IMR-90 (cell line): ENCODE measurements at regions not wholly inside any gene's neighbourhood (a gene's known extent, or its start where the extent isn't known, plus 50 kb on each side); places are given as distances from the start of the nearest gene placed in this dataset.

Experiments used
- ATAC-seq: fragments of 200-7000 bp; cut with Tn5 transposase; 2 replicates; pipeline ENCODE4 v1.9.1; 2020; ENCODE audit warnings: low read depth, mild to moderate bottlenecking, moderate library complexity
- BruUV-seq: library from RNA; stranded (reverse); fragments of 400-500 nt; replicated peaks from 2 replicates; lab custom pipeline; 2021; lab: Mats Ljungman, UMichigan
- CTCF ChIA-PET: fragments of 300-600 bp; formaldehyde crosslinking; extraction: SDS; loops from one replicate; lab custom pipeline; 2021; ENCODE audit warnings: antibody characterized with exemption; lab: Yijun Ruan, JAX
- POLR2A ChIA-PET: fragments of 300-600 bp; sonication (Branson Sonifier 250); formaldehyde crosslinking; loops from one replicate; lab custom pipeline; 2022; ENCODE audit warnings: antibody characterized with exemption; ENCODE audit not compliant: unreplicated experiment; lab: Charles Lee
- DNase-seq: peaks from one replicate; pipeline ENCODE4 v3.0.0; 2013
- H2AFZ ChIP-seq: replicated peaks from 2 replicates; pipeline ENCODE3; 2013; ENCODE audit warnings: low read length, mild to moderate bottlenecking; ENCODE audit not compliant: poor library complexity
- H2AK5ac ChIP-seq: 2 replicates; pipeline ENCODE4 v1.6.1; 2013; ENCODE audit warnings: low read depth, low read length, inconsistent platforms
- H2AK9ac ChIP-seq: replicated peaks from 2 replicates; pipeline ENCODE3; 2013; ENCODE audit warnings: mild to moderate bottlenecking, low read depth, low read length, moderate library complexity; ENCODE audit not compliant: poor library complexity
- H2BK120ac ChIP-seq: 2 replicates; pipeline ENCODE4 v1.6.1; 2013; ENCODE audit warnings: low read depth, low read length, inconsistent platforms
- H2BK15ac ChIP-seq: 3 replicates; pipeline ENCODE4 v1.6.1; 2013; ENCODE audit warnings: low read depth, low read length, inconsistent platforms
- H2BK20ac ChIP-seq: 2 replicates; pipeline ENCODE4 v1.6.1; 2013; ENCODE audit warnings: low read depth, mild to moderate bottlenecking, inconsistent platforms, low read length, moderate library complexity
- H2BK5ac ChIP-seq: 2 replicates; pipeline ENCODE4 v1.6.1; 2013; ENCODE audit warnings: mild to moderate bottlenecking, low read depth, low read length, inconsistent platforms; ENCODE audit not compliant: poor library complexity, severe bottlenecking
- H3K14ac ChIP-seq: replicated peaks from 2 replicates; pipeline ENCODE4 v1.6.1; 2013; ENCODE audit warnings: low read depth, low read length, inconsistent platforms
- H3K18ac ChIP-seq: 2 replicates; pipeline ENCODE4 v1.6.1; 2013; ENCODE audit warnings: low read depth, low read length, control low read depth
- H3K23ac ChIP-seq: 2 replicates; pipeline ENCODE4 v1.6.1; 2013; ENCODE audit warnings: low read depth, low read length, inconsistent platforms
- H3K27ac ChIP-seq: 2 replicates; pipeline ENCODE4 v1.5.1; 2013; ENCODE audit warnings: mild to moderate bottlenecking, control low read depth, low read length; ENCODE audit not compliant: insufficient read depth
- H3K27me3 ChIP-seq: 2 replicates; pipeline ENCODE4 v1.6.1; 2013; ENCODE audit warnings: low read length; ENCODE audit not compliant: control insufficient read depth, insufficient read depth
- H3K36me3 ChIP-seq: 2 replicates; pipeline ENCODE4 v1.6.1; 2013; ENCODE audit warnings: low read length, mixed read lengths; ENCODE audit not compliant: control insufficient read depth, insufficient read depth
- H3K4ac ChIP-seq: 2 replicates; pipeline ENCODE4 v1.6.1; 2013; ENCODE audit warnings: low read depth, low read length, inconsistent platforms
- H3K4me1 ChIP-seq: 2 replicates; pipeline ENCODE4 v1.6.1; 2013; ENCODE audit warnings: low read length, mixed read lengths; ENCODE audit not compliant: control insufficient read depth, insufficient read depth
- H3K4me2 ChIP-seq: 2 replicates; pipeline ENCODE4 v1.6.1; 2013; ENCODE audit warnings: low read depth, mild to moderate bottlenecking, control low read depth, low read length, moderate library complexity
- H3K4me3 ChIP-seq: 2 replicates; pipeline ENCODE4 v1.5.1; 2013; ENCODE audit warnings: low read depth, mild to moderate bottlenecking, control low read depth, low read length, moderate library complexity; ENCODE audit not compliant: insufficient read depth
- H3K56ac ChIP-seq: 2 replicates; pipeline ENCODE4 v1.6.1; 2013; ENCODE audit warnings: low read length, inconsistent platforms; ENCODE audit not compliant: insufficient read depth; ENCODE audit errors: extremely low read depth
- H3K79me1 ChIP-seq, 2 experiments: 2 replicates each; pipeline ENCODE4 v1.6.1; 2013; ENCODE audit warnings: low read length in 2 of 2, inconsistent platforms in 1 of 2, low read depth in 1 of 2
- H3K9ac ChIP-seq: 2 replicates; pipeline ENCODE4 v1.6.1; 2013; ENCODE audit warnings: low read depth, low read length, control low read depth
- H3K9me1 ChIP-seq: 2 replicates; pipeline ENCODE4 v1.6.1; 2013; ENCODE audit warnings: low read length, inconsistent platforms; ENCODE audit not compliant: insufficient read depth
- H3K9me3 ChIP-seq: 2 replicates; pipeline ENCODE4 v1.6.1; 2013; ENCODE audit warnings: low read length; ENCODE audit not compliant: control insufficient read depth, insufficient read depth
- H4K20me1 ChIP-seq: 2 replicates; pipeline ENCODE4 v1.6.1; 2013; ENCODE audit warnings: low read length, inconsistent platforms; ENCODE audit not compliant: insufficient read depth
- H4K5ac ChIP-seq: 2 replicates; pipeline ENCODE4 v1.6.1; 2013; ENCODE audit warnings: mild to moderate bottlenecking, low read depth, low read length, control low read depth
- H4K8ac ChIP-seq, 2 experiments: 2 replicates each; pipeline ENCODE4 v1.6.1; 2013; ENCODE audit warnings: low read depth in 2 of 2, low read length in 2 of 2, control low read depth in 1 of 2, inconsistent platforms in 1 of 2
- H4K91ac ChIP-seq: 2 replicates; pipeline ENCODE4 v1.6.1; 2013; ENCODE audit warnings: low read depth, low read length, inconsistent platforms; ENCODE audit not compliant: insufficient read depth
- CEBPB ChIP-seq: IDR thresholded peaks from 2 replicates; pipeline ENCODE4 v1.6.1; 2012; ENCODE audit warnings: low read depth, low read length, improper control_type of control experiment
- MAZ ChIP-seq: IDR thresholded peaks from 2 replicates; pipeline ENCODE4 v1.6.1; 2012; ENCODE audit warnings: low read depth, mild to moderate bottlenecking, low read length, improper control_type of control experiment, moderate library complexity, borderline replicate concordance
- WGBS, 2 experiments: methylation state at CpG; one replicate each; pipeline versions ENCODE4 v1.1.5 to v1.1.7; 2013; ENCODE audit warnings: missing lambda C conversion rate in 2 of 2; ENCODE audit not compliant: insufficient read length in 1 of 2; ENCODE audit errors: extremely low coverage in 2 of 2; 5-methylcytosine and 5-hydroxymethylcytosine counted together
- dilution Hi-C: fragments of 300-500 bp; cut with HindIII; formaldehyde crosslinking; loops from one replicate; pipeline ENCODE4 v1.14.3; 2018; ENCODE audit warnings: low sequenced_read_pairs; ENCODE audit not compliant: unreplicated experiment
- in situ Hi-C: fragments of 300-500 bp; cut with MboI; formaldehyde crosslinking; loops from 3 replicates; pipeline ENCODE4 v1.14.3; 2019; ENCODE audit warnings: low sequenced_read_pairs, inconsistent platforms, mixed read lengths
- intact Hi-C: fragments of 100-400 bp; cut with micrococcal nuclease; formaldehyde crosslinking; loops from 2 replicates; pipeline ENCODE4 v1.10.0; 2022
- TF ChIP-seq, protein P1 (sequence below): fragments of 150-350 bp; IDR thresholded peaks from 2 replicates; pipeline ENCODE4 v1.6.1; 2017; ENCODE audit warnings: mild to moderate bottlenecking, antibody characterized with exemption, low read length, low read depth

GRCh38 chr7:106484562-106484961 lies 176.4 kb downstream of the CCDC71L start:
- H4K8ac ChIP-seq = peak overlapping the region in 1 of 2 experiments; percentile 66; a peak in 2 of 4 replicates
- H3K79me1 ChIP-seq = 0 out of 4 replicates have a peak, but pooled peaks cover 0 to 3% of the 10 kb centered on the region in 2 experiments
- peak overlapping the region; percentile 1; the same call in 1 of the 2 replicates for H3K56ac ChIP-seq
- dilution Hi-C loops (no loop called here), intact Hi-C loops (no loop called here), in situ Hi-C loops (no loop called here)
- peak overlapping the region; percentile 97 for H2BK20ac ChIP-seq
- H3K27me3 ChIP-seq = no peaks in the 10 kb centered on the region
- ATAC-seq (peak; percentile 19; the same call in 1 of the 2 replicates), DNase-seq (peak; percentile 23)
- peak overlapping the region; percentile 11; the same call in 1 of the 2 replicates for H3K27ac ChIP-seq
- H3K23ac ChIP-seq = peak overlapping the region; percentile 43; the same call in 1 of the 2 replicates
- peaks cover 17% of the 10 kb centered on the region for H3K9me1 ChIP-seq
- H2AK9ac ChIP-seq = no peak overlapping the region
- H3K9ac ChIP-seq = no peak overlapping the region
- no peak overlapping the region for H3K4me3 ChIP-seq
- peak overlapping the region; percentile 68; the same call in 1 of the 2 replicates for H3K4me2 ChIP-seq
- no peaks in the 10 kb centered on the region for H3K36me3 ChIP-seq
- peaks cover 21% of the 10 kb centered on the region for H3K4me1 ChIP-seq
- H4K91ac ChIP-seq = peak overlapping the region; percentile 78
- no peaks in the 10 kb centered on the region for H3K9me3 ChIP-seq
- H2AK5ac ChIP-seq = peak overlapping the region; percentile 89; the same call in 1 of the 2 replicates
- peak overlapping the region; percentile 93 for H3K14ac ChIP-seq
- ChIA-PET CTCF (no interaction called here), POLR2A (no interaction called here)
- peak overlapping the region; percentile 92 for H2BK120ac ChIP-seq
- peak overlapping the region; percentile 95 for H3K4ac ChIP-seq
- no peak for TF ChIP-seq MAZ
- TF ChIP-seq CEBPB = peak; percentile 79
- TF ChIP-seq, protein P1, sequence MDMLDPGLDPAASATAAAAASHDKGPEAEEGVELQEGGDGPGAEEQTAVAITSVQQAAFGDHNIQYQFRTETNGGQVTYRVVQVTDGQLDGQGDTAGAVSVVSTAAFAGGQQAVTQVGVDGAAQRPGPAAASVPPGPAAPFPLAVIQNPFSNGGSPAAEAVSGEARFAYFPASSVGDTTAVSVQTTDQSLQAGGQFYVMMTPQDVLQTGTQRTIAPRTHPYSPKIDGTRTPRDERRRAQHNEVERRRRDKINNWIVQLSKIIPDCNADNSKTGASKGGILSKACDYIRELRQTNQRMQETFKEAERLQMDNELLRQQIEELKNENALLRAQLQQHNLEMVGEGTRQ = peak; percentile 80
- no TSS peak for BruUV-seq
- H3K18ac ChIP-seq = peak overlapping the region; percentile 19; the same call in 1 of the 2 replicates
- no peaks in the 10 kb centered on the region for H4K20me1 ChIP-seq
- no peak overlapping the region for H4K5ac ChIP-seq
- H2AFZ ChIP-seq = peak overlapping the region; percentile 13
- H2BK5ac ChIP-seq = peak overlapping the region; percentile 78
- no CpG with 5 or more reads among the region's 1 CpG for WGBS, 2 experiments
- peak overlapping the region; percentile 17; the same call in 1 of the 3 replicates for H2BK15ac ChIP-seq
